HL-60 (cell line): ENCODE measurements at regions not wholly inside any gene's neighbourhood (a gene's known extent, or its start where the extent isn't known, plus 50 kb on each side); places are given as distances from the start of the nearest gene placed in this dataset.

Source experiments
- DNase-seq, 2 experiments: peaks; one replicate each; pipeline ENCODE4 v3.0.0-alpha.2; 2010 to 2020; ENCODE audit warnings: low read depth in 1 of 2, low spot score in 1 of 2
- H3K27ac ChIP-seq: fragments of 250-450 bp; sonication (Bioruptor Pico); replicated peaks from 2 replicates; pipeline ENCODE4 v1.5.1; 2020; ENCODE audit warnings: mild to moderate bottlenecking, moderate library complexity
- H3K27me3 ChIP-seq: fragments of 250-450 bp; sonication (Bioruptor Pico); 2 replicates; pipeline ENCODE4 v1.5.1; 2021; ENCODE audit warnings: mild to moderate bottlenecking, moderate library complexity; ENCODE audit not compliant: insufficient read depth, poor library complexity, severe bottlenecking
- H3K4me3 ChIP-seq: replicated peaks from 2 replicates; pipeline ENCODE4 v1.5.1; 2011; ENCODE audit warnings: mild to moderate bottlenecking, control low read depth, low read length; ENCODE audit not compliant: insufficient read depth
- GABPA ChIP-seq: IDR thresholded peaks from 2 replicates; pipeline ENCODE4 v1.6.1; 2012; ENCODE audit warnings: low read depth
- POLR2AphosphoS5 ChIP-seq: IDR thresholded peaks from 2 replicates; pipeline ENCODE4 v1.6.1; 2012; ENCODE audit warnings: low read depth
- SPI1 ChIP-seq: IDR thresholded peaks from 2 replicates; pipeline ENCODE4 v1.6.1; 2012; ENCODE audit warnings: low read depth, mild to moderate bottlenecking, borderline replicate concordance
- TF ChIP-seq, protein P1 (sequence below): IDR thresholded peaks from one replicate; pipeline ENCODE4 v1.5.1; 2011; ENCODE audit warnings: low read length, control low read depth, inconsistent platforms; ENCODE audit not compliant: insufficient read depth
- TF ChIP-seq, protein P2 (sequence below): IDR thresholded peaks from 2 replicates; pipeline ENCODE4 v1.6.1; 2012; ENCODE audit warnings: low read depth; ENCODE audit not compliant: insufficient replicate concordance

GRCh38 chr2:118387509-118387908, 299.2 kb downstream of the INSIG2 start:
- no peak overlapping the region for H3K27ac ChIP-seq
- DNase-seq: no peak

GRCh38 chr2:118386641-118387302, 298.5 kb downstream of the INSIG2 start:
- Histone ChIP-seq H3K4me3 (no peak overlapping the region), H3K27ac (no peak overlapping the region), H3K27me3 (no peaks in the 10 kb centered on the region)
- no peak for DNase-seq
- TF ChIP-seq POLR2AphosphoS5 (no peak), SPI1 (no peak), GABPA (no peak)
- TF ChIP-seq, protein P1, sequence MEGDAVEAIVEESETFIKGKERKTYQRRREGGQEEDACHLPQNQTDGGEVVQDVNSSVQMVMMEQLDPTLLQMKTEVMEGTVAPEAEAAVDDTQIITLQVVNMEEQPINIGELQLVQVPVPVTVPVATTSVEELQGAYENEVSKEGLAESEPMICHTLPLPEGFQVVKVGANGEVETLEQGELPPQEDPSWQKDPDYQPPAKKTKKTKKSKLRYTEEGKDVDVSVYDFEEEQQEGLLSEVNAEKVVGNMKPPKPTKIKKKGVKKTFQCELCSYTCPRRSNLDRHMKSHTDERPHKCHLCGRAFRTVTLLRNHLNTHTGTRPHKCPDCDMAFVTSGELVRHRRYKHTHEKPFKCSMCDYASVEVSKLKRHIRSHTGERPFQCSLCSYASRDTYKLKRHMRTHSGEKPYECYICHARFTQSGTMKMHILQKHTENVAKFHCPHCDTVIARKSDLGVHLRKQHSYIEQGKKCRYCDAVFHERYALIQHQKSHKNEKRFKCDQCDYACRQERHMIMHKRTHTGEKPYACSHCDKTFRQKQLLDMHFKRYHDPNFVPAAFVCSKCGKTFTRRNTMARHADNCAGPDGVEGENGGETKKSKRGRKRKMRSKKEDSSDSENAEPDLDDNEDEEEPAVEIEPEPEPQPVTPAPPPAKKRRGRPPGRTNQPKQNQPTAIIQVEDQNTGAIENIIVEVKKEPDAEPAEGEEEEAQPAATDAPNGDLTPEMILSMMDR: no peak
- TF ChIP-seq, protein P2, sequence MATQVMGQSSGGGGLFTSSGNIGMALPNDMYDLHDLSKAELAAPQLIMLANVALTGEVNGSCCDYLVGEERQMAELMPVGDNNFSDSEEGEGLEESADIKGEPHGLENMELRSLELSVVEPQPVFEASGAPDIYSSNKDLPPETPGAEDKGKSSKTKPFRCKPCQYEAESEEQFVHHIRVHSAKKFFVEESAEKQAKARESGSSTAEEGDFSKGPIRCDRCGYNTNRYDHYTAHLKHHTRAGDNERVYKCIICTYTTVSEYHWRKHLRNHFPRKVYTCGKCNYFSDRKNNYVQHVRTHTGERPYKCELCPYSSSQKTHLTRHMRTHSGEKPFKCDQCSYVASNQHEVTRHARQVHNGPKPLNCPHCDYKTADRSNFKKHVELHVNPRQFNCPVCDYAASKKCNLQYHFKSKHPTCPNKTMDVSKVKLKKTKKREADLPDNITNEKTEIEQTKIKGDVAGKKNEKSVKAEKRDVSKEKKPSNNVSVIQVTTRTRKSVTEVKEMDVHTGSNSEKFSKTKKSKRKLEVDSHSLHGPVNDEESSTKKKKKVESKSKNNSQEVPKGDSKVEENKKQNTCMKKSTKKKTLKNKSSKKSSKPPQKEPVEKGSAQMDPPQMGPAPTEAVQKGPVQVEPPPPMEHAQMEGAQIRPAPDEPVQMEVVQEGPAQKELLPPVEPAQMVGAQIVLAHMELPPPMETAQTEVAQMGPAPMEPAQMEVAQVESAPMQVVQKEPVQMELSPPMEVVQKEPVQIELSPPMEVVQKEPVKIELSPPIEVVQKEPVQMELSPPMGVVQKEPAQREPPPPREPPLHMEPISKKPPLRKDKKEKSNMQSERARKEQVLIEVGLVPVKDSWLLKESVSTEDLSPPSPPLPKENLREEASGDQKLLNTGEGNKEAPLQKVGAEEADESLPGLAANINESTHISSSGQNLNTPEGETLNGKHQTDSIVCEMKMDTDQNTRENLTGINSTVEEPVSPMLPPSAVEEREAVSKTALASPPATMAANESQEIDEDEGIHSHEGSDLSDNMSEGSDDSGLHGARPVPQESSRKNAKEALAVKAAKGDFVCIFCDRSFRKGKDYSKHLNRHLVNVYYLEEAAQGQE: no peak

More at GRCh38 chr2:118387509-118387908, 299.2 kb downstream of the INSIG2 start:
- H3K4me3 ChIP-seq: no peak overlapping the region
- no peaks in the 10 kb centered on the region for H3K27me3 ChIP-seq
- TF ChIP-seq, protein P2: no peak
- TF ChIP-seq GABPA (no peak), SPI1 (no peak), POLR2AphosphoS5 (no peak)
- TF ChIP-seq, protein P1: no peak

DNA sequence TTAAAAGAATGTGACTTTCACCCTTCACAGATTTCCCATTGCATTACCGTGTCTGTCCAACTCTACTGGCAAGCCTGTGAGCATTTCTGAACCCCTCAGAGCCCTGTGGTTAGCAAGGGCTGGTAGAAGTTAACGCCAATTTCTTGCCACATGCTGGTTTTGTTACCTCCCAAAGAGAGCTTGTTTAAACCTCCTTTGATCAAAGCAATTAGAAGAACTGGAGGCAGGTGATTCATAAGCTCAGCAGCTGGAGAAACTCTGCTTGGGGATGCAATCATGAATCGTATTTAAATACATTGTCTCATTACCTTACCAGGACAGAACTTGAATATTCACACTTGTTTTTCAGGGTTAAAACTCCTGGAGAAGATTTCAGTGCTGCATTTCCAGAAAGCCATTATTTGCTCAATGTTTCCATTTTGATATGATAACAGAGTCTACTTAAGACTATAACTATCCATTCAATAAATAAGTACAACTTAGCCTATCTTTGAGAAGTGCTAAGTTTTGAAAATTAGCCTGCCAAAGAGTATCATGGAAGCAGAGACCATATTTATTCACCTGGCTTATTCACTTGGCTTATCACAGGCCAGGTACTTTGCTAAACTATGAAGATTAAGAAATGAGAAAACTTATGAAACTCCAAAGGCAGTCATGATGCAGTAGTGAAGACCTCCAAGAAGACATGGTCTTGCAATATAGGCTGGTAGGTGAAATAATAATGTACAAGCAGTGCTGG, 292.8 kb downstream of the INSIG2 start:
- TF ChIP-seq SPI1 (no peak), POLR2AphosphoS5 (no peak), GABPA (no peak)
- TF ChIP-seq, protein P2: no peak
- TF ChIP-seq, protein P1: no peak
- Histone ChIP-seq H3K4me3 (no peak overlapping the region), H3K27me3 (no peaks in the 10 kb centered on the region), H3K27ac (no peak overlapping the region)
- DNase-seq: no peak
